A549 (cell line): ENCODE measurements at regions not wholly inside any gene's neighbourhood (a gene's known extent, or its start where the extent isn't known, plus 50 kb on each side); places are given as distances from the start of the nearest gene placed in this dataset.

Source experiments
- ATAC-seq, 2 experiments: fragments of 200-7000 bp in 1 of 2; fragments of >200 bp in 1 of 2; cut with Nextera tagmentation in 1 of 2; cut with Tn5 transposase in 1 of 2; 3 replicates each; pipeline versions ENCODE4 v1.8.0 to v1.9.1; 2018 to 2020; ENCODE audit warnings: mild to moderate bottlenecking in 1 of 2, moderate library complexity in 1 of 2
- CTCF ChIA-PET: fragments of 300-600 bp; sonication (Branson Sonifier 250); formaldehyde crosslinking; extraction: SDS; loops from one replicate; lab custom pipeline; 2021; ENCODE audit warnings: antibody characterized with exemption, inconsistent platforms; lab: Yijun Ruan, JAX
- POLR2A ChIA-PET: fragments of 350-600 bp; formaldehyde crosslinking; extraction: SDS; loops from one replicate; lab custom pipeline; 2021; ENCODE audit warnings: antibody characterized with exemption, inconsistent platforms; lab: Yijun Ruan, JAX
- DNase-seq, 2 experiments: peaks; one replicate each; pipeline versions ENCODE4 v3.0.0 to v3.0.0-alpha.2; 2011 to 2016; ENCODE audit warnings: low read depth in 1 of 2, low spot score in 1 of 2
- FAIRE-seq: peaks from 2 replicates; lab custom pipeline; 2011; peaks lifted over from hg19 to GRCh38; lab: Jason Lieb, UNC
- H3K27ac ChIP-seq, 2 experiments: fragments of >200 bp; sonication (Bioruptor Twin); formaldehyde crosslinking; 3 replicates each; pipeline ENCODE4 v1.5.1; 2016 to 2017
- H3K4me1 ChIP-seq: fragments of >200 bp; sonication (Bioruptor Twin); formaldehyde crosslinking; 3 replicates; pipeline ENCODE4 v1.6.1; 2016
- H3K4me2 ChIP-seq: fragments of >200 bp; sonication (Bioruptor Twin); formaldehyde crosslinking; 3 replicates; pipeline ENCODE4 v1.6.1; 2016
- H3K4me3 ChIP-seq: fragments of >200 bp; sonication (Bioruptor Twin); formaldehyde crosslinking; 3 replicates; pipeline ENCODE4 v1.5.1; 2016
- H3K9me3 ChIP-seq: fragments of >200 bp; sonication (Bioruptor Twin); formaldehyde crosslinking; 3 replicates; pipeline ENCODE4 v1.6.1; 2016
- CBX8 ChIP-seq: fragments of 200-600 bp; sonication (generic); IDR thresholded peaks from 2 replicates; pipeline ENCODE4 v1.6.1; 2016
- CTCF ChIP-seq: fragments of >200 bp; sonication (Bioruptor Twin); formaldehyde crosslinking; IDR thresholded peaks from 3 replicates; pipeline ENCODE4 v1.5.1; 2016
- EHF ChIP-seq: fragments of 250-450 bp; sonication (Bioruptor Pico); IDR thresholded peaks from 2 replicates; pipeline ENCODE4 v1.5.0; 2020; ENCODE audit warnings: mild to moderate bottlenecking
- EP300 ChIP-seq, 2 experiments: fragments of >200 bp; sonication (Bioruptor Twin); formaldehyde crosslinking; IDR thresholded peaks; 2 replicates in 1 of 2; 3 replicates in 1 of 2; pipeline ENCODE4 v1.6.1; 2016 to 2017
- HOXA7 ChIP-seq: fragments of 250-450 bp; sonication (Bioruptor Pico); IDR thresholded peaks from 2 replicates; pipeline ENCODE4 v1.5.0; 2020; ENCODE audit warnings: mild to moderate bottlenecking, moderate library complexity
- HOXB13 ChIP-seq: fragments of 250-450 bp; sonication (Bioruptor Pico); IDR thresholded peaks from 2 replicates; pipeline ENCODE4 v1.5.0; 2020; ENCODE audit warnings: low read depth, mild to moderate bottlenecking, moderate library complexity
- JUN ChIP-seq, 2 experiments: fragments of >200 bp; sonication (Bioruptor Twin); formaldehyde crosslinking; IDR thresholded peaks; 2 replicates in 1 of 2; 3 replicates in 1 of 2; pipeline ENCODE4 v1.6.1; 2016 to 2017
- MAFK ChIP-seq: fragments of 450-650 bp; IDR thresholded peaks from 2 replicates; pipeline ENCODE4 v1.6.1; 2014; ENCODE audit not compliant: partially characterized antibody
- PHF8 ChIP-seq: fragments of 200-600 bp; sonication (generic); IDR thresholded peaks from 2 replicates; pipeline ENCODE4 v1.6.1; 2016; ENCODE audit warnings: low read depth, mild to moderate bottlenecking, antibody characterized with exemption, moderate library complexity, borderline replicate concordance
- POLR2A ChIP-seq: IDR thresholded peaks from 2 replicates; pipeline ENCODE4 v1.6.1; 2012; ENCODE audit warnings: mild to moderate bottlenecking, low read length
- RCOR1 ChIP-seq: fragments of 150-350 bp; IDR thresholded peaks from 2 replicates; pipeline ENCODE4 v1.6.1; 2014; ENCODE audit warnings: antibody characterized with exemption, low read length, low read depth
- REST ChIP-seq: fragments of 200-600 bp; sonication (generic); IDR thresholded peaks from 2 replicates; pipeline ENCODE4 v1.6.1; 2016; ENCODE audit warnings: antibody characterized with exemption, mild to moderate bottlenecking, moderate library complexity
- RFX5 ChIP-seq: fragments of 450-650 bp; IDR thresholded peaks from 2 replicates; pipeline ENCODE4 v1.7.1; 2014; ENCODE audit warnings: antibody characterized with exemption, mild to moderate bottlenecking, moderate library complexity
- TP53 ChIP-seq: fragments of 250-450 bp; sonication (Bioruptor Pico); IDR thresholded peaks from 2 replicates; pipeline ENCODE4 v1.5.0; 2021; ENCODE audit warnings: mild to moderate bottlenecking, moderate library complexity
- ZNF302 ChIP-seq: fragments of 250-450 bp; sonication (Bioruptor Pico); IDR thresholded peaks from 2 replicates; pipeline ENCODE4 v1.9.0; 2021; ENCODE audit warnings: inconsistent platforms, mild to moderate bottlenecking, moderate library complexity
- WGBS: methylation state at CpG from one replicate; pipeline ENCODE4 v1.1.6; 2017; ENCODE audit errors: missing lambda C conversion rate; 5-methylcytosine and 5-hydroxymethylcytosine counted together
- TF ChIP-seq, protein P1 (sequence below): fragments of 250-450 bp; sonication (Bioruptor Pico); IDR thresholded peaks from 2 replicates; pipeline ENCODE4 v1.5.0; 2021; ENCODE audit warnings: mild to moderate bottlenecking, moderate library complexity, borderline replicate concordance
- TF ChIP-seq, protein P2 (sequence below): fragments of 250-450 bp; sonication (Bioruptor Pico); IDR thresholded peaks from 2 replicates; pipeline ENCODE4 v1.5.0; 2020; ENCODE audit warnings: low read depth, mild to moderate bottlenecking, moderate library complexity
- TF ChIP-seq, protein P3 (sequence below): IDR thresholded peaks from 2 replicates; pipeline ENCODE4 v1.6.1; 2012; ENCODE audit warnings: low read depth, borderline replicate concordance

DNA sequence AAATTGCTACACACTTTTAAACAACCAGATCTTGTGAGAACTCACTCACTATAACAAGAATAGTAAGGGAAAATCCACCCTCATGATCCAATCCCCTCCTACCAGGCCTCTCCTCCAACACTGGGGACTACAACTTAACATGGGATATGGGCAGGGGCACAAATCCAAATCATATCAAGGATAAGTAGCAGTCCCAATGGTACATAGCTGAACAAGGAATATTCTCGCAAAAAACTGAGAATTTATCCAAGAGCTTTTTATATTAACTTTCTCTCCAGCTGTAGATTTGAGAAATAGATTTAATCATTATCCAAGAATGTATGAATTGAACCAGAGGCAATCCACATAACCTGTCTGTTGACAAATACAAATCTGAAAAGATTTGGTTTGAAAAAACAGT is 185.2 kb downstream of the TMTC3 start:
- ChIA-PET POLR2A (no interaction called here), CTCF (no interaction called here)
- no peak for DNase-seq
- no peak overlapping the region for H3K27ac ChIP-seq
- ATAC-seq = no peak
- peaks cover 18% of the 10 kb centered on the region for H3K4me1 ChIP-seq
- no peak for FAIRE-seq
- WGBS = 100% methylated on average over 1 of the region's 1 CpG
- no peak for TF ChIP-seq EP300 (IDR thresholded peaks at IDR 0.05)
- TF ChIP-seq EHF = no peak
- TF ChIP-seq, protein P1, sequence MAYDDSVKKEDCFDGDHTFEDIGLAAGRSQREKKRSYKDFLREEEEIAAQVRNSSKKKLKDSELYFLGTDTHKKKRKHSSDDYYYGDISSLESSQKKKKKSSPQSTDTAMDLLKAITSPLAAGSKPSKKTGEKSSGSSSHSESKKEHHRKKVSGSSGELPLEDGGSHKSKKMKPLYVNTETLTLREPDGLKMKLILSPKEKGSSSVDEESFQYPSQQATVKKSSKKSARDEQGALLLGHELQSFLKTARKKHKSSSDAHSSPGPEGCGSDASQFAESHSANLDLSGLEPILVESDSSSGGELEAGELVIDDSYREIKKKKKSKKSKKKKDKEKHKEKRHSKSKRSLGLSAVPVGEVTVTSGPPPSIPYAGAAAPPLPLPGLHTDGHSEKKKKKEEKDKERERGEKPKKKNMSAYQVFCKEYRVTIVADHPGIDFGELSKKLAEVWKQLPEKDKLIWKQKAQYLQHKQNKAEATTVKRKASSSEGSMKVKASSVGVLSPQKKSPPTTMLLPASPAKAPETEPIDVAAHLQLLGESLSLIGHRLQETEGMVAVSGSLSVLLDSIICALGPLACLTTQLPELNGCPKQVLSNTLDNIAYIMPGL = no peak
- TF ChIP-seq MAFK = no peak
- no peak overlapping the region for H3K4me2 ChIP-seq
- no peak overlapping the region for H3K4me3 ChIP-seq
- H3K9me3 ChIP-seq = no peaks in the 10 kb centered on the region

- POLR2A ChIA-PET = no interaction called here
- 86% methylated on average over 3 of the region's 3 CpGs for WGBS
- FAIRE-seq = no peak
Measured at GRCh38 chr12:88328090-88328489, 186.0 kb downstream of the TMTC3 start.

More at GRCh38 chr12:88328090-88328489, 186.0 kb downstream of the TMTC3 start:
- Histone ChIP-seq H3K4me3 (no peak overlapping the region), H3K4me2 (no peak overlapping the region), H3K9me3 (no peaks in the 10 kb centered on the region), H3K27ac (no peak overlapping the region), H3K4me1 (peaks cover 18% of the 10 kb centered on the region)
- CTCF ChIA-PET = no interaction called here
- TF ChIP-seq, protein P2, sequence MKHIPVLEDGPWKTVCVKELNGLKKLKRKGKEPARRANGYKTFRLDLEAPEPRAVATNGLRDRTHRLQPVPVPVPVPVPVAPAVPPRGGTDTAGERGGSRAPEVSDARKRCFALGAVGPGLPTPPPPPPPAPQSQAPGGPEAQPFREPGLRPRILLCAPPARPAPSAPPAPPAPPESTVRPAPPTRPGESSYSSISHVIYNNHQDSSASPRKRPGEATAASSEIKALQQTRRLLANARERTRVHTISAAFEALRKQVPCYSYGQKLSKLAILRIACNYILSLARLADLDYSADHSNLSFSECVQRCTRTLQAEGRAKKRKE (CRISPR knock-in tag) = no peak
- no peak for TF ChIP-seq REST
- no peak for TF ChIP-seq PHF8
- no peak for TF ChIP-seq CTCF
- TF ChIP-seq ZNF302 (CRISPR knock-in tag) = no peak
- no peak for TF ChIP-seq RFX5
- TF ChIP-seq TP53 (CRISPR knock-in tag) = no peak
- TF ChIP-seq, protein P3, sequence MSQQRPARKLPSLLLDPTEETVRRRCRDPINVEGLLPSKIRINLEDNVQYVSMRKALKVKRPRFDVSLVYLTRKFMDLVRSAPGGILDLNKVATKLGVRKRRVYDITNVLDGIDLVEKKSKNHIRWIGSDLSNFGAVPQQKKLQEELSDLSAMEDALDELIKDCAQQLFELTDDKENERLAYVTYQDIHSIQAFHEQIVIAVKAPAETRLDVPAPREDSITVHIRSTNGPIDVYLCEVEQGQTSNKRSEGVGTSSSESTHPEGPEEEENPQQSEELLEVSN = no peak
- no peak for TF ChIP-seq EP300 (IDR thresholded peaks at IDR 0.05)
- no peak for TF ChIP-seq JUN (IDR thresholded peaks at IDR 0.05)
- no peak for TF ChIP-seq CBX8
- no peak for TF ChIP-seq HOXB13 (CRISPR knock-in tag)
- TF ChIP-seq RCOR1 = no peak
- TF ChIP-seq, protein P1 = no peak
- TF ChIP-seq POLR2A = no peak
- TF ChIP-seq HOXA7 (CRISPR knock-in tag) = no peak
- DNase-seq (no peak), ATAC-seq (no peak)
